ENCODE measurements at regions not wholly inside any gene's neighbourhood (a gene's known extent, or its start where the extent isn't known, plus 50 kb on each side); places are given as distances from the start of the nearest gene placed in this dataset.

DNA sequence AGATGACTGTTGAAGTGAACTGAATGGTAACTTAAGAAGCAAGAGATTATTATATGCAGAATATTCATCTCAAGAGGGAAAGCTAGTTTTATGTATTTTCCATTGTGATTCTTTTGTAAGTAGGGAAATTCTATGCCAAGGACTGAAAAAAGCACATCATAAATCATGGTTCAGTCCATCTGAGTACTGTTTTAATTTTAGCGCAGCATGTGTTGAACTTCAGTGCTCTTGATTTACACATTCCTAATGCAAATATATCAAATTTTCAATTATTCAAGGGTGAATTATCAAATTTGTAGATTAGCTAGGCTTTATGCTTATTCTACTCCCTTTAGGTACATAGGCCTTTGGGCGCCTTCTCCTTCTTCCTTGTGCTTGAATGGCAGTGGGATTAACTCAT is 50.3 kb upstream of the TCF12 start:
- H3K27ac ChIP-seq = no peak overlapping the region
- TF ChIP-seq, protein P1, sequence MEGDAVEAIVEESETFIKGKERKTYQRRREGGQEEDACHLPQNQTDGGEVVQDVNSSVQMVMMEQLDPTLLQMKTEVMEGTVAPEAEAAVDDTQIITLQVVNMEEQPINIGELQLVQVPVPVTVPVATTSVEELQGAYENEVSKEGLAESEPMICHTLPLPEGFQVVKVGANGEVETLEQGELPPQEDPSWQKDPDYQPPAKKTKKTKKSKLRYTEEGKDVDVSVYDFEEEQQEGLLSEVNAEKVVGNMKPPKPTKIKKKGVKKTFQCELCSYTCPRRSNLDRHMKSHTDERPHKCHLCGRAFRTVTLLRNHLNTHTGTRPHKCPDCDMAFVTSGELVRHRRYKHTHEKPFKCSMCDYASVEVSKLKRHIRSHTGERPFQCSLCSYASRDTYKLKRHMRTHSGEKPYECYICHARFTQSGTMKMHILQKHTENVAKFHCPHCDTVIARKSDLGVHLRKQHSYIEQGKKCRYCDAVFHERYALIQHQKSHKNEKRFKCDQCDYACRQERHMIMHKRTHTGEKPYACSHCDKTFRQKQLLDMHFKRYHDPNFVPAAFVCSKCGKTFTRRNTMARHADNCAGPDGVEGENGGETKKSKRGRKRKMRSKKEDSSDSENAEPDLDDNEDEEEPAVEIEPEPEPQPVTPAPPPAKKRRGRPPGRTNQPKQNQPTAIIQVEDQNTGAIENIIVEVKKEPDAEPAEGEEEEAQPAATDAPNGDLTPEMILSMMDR (IDR thresholded peaks at IDR 0.05) = no peak
- no peak for DNase-seq (ENCODE audit: low spot score)
- H3K36me3 ChIP-seq = no peaks in the 10 kb centered on the region
- no peaks in the 10 kb centered on the region for H3K9me3 ChIP-seq
- H3K4me3 ChIP-seq = no peak overlapping the region
- no peaks in the 10 kb centered on the region for H3K27me3 ChIP-seq
- no peaks in the 10 kb centered on the region for H3K4me1 ChIP-seq

DNA sequence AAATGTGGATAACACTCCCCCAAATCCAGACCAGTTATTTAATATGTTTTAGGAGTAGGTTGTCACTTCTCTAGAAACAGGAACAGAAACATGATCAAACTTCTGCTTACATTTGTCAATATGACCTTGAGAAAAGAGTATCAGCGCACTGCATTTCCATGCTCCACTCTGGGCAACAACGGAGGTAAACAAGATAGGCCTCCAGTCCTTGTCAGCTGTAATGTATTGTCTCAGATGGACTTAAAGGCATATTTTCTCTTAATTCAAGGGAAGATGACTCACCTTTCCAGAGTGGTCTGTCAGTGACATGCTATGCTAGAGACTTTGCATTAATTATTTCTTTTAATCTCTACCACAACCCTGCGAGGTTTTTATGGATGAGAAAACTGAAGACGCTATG is 51.6 kb upstream of the TCF12 start:
- TF ChIP-seq, protein P1 (IDR thresholded peaks at IDR 0.05) = no peak
- H3K27me3 ChIP-seq = no peaks in the 10 kb centered on the region
- no peak for DNase-seq (ENCODE audit: low spot score)
- no peaks in the 10 kb centered on the region for H3K4me1 ChIP-seq
- H3K36me3 ChIP-seq = no peaks in the 10 kb centered on the region
- no peak overlapping the region for H3K4me3 ChIP-seq
- H3K27ac ChIP-seq = no peak overlapping the region
- no peaks in the 10 kb centered on the region for H3K9me3 ChIP-seq

DNA sequence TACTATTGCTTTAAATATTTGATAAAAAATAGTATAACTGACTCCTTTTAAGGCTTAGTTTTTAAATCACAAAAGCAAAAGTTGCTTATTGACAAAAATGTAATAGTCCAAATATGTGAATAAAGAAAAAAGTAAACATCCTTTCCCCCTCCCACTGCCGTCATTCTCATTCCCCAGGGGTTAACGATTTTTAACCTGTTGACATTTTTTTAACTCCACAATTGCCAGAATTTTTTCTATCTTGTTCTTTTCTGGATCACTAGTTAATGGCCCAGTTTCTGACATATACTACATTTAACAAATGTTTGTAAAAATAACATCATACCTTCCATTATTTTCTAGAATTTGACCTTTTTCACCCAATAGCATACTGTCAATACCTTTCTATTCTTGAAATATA is 60.6 kb upstream of the TCF12 start:
- Histone ChIP-seq H3K4me1 (no peaks in the 10 kb centered on the region), H3K36me3 (no peaks in the 10 kb centered on the region), H3K27me3 (no peaks in the 10 kb centered on the region), H3K9me3 (no peaks in the 10 kb centered on the region), H3K4me3 (no peak overlapping the region), H3K27ac (no peak overlapping the region)
- DNase-seq (ENCODE audit: low spot score) = no peak
- TF ChIP-seq, protein P1 (IDR thresholded peaks at IDR 0.05) = no peak

DNA sequence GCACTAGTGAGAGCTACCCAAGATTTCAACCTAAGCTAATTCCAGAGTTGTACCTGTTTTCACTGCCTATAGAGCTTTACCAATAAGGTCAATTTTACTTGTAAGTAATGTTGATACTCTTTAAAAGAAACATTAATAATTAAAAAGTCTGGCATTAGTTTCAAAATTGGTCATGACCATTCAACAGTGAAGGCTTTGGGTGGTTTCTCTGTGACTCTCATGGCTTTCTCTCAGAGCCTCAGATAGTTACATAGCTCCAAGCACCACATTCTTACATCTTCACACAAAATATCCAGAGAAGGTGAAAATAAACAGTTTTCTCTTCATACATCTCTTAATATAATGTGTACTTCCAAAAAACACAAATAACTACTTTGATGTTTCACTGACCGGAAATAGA is 61.5 kb upstream of the TCF12 start:
- no peak overlapping the region for H3K4me3 ChIP-seq
- no peaks in the 10 kb centered on the region for H3K4me1 ChIP-seq
- DNase-seq (ENCODE audit: low spot score) = no peak
- TF ChIP-seq, protein P1 (IDR thresholded peaks at IDR 0.05) = no peak
- no peaks in the 10 kb centered on the region for H3K9me3 ChIP-seq
- no peaks in the 10 kb centered on the region for H3K27me3 ChIP-seq
- no peak overlapping the region for H3K27ac ChIP-seq
- no peaks in the 10 kb centered on the region for H3K36me3 ChIP-seq

DNA sequence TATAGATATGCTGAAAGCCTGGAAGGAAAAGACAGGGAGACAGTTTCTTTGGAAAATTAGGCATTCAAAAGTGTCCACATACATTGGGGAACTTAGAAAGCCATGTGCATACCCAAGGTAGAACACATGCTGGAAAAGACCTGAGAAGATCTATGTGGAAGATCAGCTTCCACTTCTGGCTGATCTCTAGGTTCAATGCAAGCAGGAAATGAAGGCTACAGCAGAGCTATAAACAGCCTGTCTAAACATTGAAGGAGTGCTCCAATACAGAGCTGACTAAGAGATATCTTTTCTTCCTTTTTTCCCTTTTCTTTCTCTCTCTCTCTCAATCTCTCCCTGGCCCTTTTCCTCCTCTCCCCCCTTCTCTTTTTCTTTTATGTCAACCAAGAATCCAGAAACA is 73.6 kb upstream of the TCF12 start:
- no peaks in the 10 kb centered on the region for H3K4me1 ChIP-seq
- TF ChIP-seq, protein P1 (IDR thresholded peaks at IDR 0.05) = no peak
- no peaks in the 10 kb centered on the region for H3K36me3 ChIP-seq
- H3K9me3 ChIP-seq = no peaks in the 10 kb centered on the region
- no peaks in the 10 kb centered on the region for H3K27me3 ChIP-seq
- H3K27ac ChIP-seq = no peak overlapping the region
- no peak for DNase-seq (ENCODE audit: low spot score)
- no peak overlapping the region for H3K4me3 ChIP-seq

DNA sequence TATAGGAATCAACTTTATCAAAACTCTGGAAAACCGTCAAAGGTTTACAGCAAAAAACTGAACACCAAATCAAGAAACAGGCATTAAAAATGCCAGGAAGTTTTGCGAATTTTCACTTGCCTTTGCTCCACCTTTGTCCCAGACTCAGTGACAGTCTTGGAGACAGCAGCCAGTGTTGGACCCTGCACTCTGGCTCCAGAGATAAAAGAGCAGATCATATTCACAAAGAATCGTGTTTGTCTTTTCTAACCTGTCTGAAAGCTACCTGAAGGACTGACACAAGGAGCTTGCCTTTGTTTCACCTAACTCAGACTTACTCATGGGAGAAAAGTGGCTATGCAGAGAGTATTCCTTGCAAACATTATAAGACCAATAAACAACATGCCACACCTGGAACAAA is 74.0 kb upstream of the TCF12 start:
- no peak for DNase-seq (ENCODE audit: low spot score)
- Histone ChIP-seq H3K36me3 (no peaks in the 10 kb centered on the region), H3K27ac (no peak overlapping the region), H3K27me3 (no peaks in the 10 kb centered on the region), H3K4me1 (no peaks in the 10 kb centered on the region), H3K9me3 (no peaks in the 10 kb centered on the region), H3K4me3 (no peak overlapping the region)
- TF ChIP-seq, protein P1 (IDR thresholded peaks at IDR 0.05) = no peak
